ENCODE measurements at regions not wholly inside any gene's neighbourhood (a gene's known extent, or its start where the extent isn't known, plus 50 kb on each side); places are given as distances from the start of the nearest gene placed in this dataset.
A peak's percentile ranks its signal among the peaks of the same experiment; 100 is the strongest.
"Not testable (repeated sequence)": the region's sequence is repeated elsewhere in the genome, so short reads cannot be mapped to it uniquely, and the experiment has no call there.

- no peak for DNase-seq
Measured at GRCh38 chr1:94362466-94363058, 55.6 kb upstream of the ABCD3 start.

GRCh38 chr1:94358630-94359599, 59.3 kb upstream of the ABCD3 start:
- DNase-seq = no peak

GRCh38 chr1:94357661-94358060, 60.5 kb upstream of the ABCD3 start:
- no peak for DNase-seq

- no peak for DNase-seq
Measured at GRCh38 chr1:94355485-94355980, 62.7 kb upstream of the ABCD3 start.

- DNase-seq = no peak
Measured at GRCh38 chr1:94351481-94351880, 66.7 kb upstream of the ABCD3 start.

GRCh38 chr1:94350350-94350924, 67.8 kb upstream of the ABCD3 start:
- no peak for DNase-seq

GRCh38 chr1:94349853-94350252, 68.3 kb upstream of the ABCD3 start:
- no peak for DNase-seq

GRCh38 chr1:94348386-94348785, 69.8 kb upstream of the ABCD3 start:
- not testable (repeated sequence) for DNase-seq

GRCh38 chr1:94345148-94345721, 73.0 kb upstream of the ABCD3 start:
- no peak for DNase-seq

GRCh38 chr1:94342416-94342815, 75.8 kb upstream of the ABCD3 start:
- DNase-seq = no peak

GRCh38 chr1:94339206-94339927, 78.8 kb upstream of the ABCD3 start:
- no peak for DNase-seq

- DNase-seq = no peak
Measured at GRCh38 chr1:94336991-94337390, 81.2 kb upstream of the ABCD3 start.

- DNase-seq = peak; percentile 73 to 82
Measured at GRCh38 chr1:94335950-94336349, 82.2 kb upstream of the ABCD3 start.

- no peak for DNase-seq
Measured at GRCh38 chr1:94335447-94335846, 82.7 kb upstream of the ABCD3 start.

GRCh38 chr1:94334764-94335163, 83.4 kb upstream of the ABCD3 start:
- DNase-seq = no peak

GRCh38 chr1:94332952-94333351, 85.2 kb upstream of the ABCD3 start:
- no peak for DNase-seq

GRCh38 chr1:94332516-94332915, 85.7 kb upstream of the ABCD3 start:
- DNase-seq = no peak

- DNase-seq = no peak
Measured at GRCh38 chr1:94329986-94330385, 88.2 kb upstream of the ABCD3 start.

- no peak for DNase-seq
Measured at GRCh38 chr1:94329276-94329675, 88.9 kb upstream of the ABCD3 start.

GRCh38 chr1:94327001-94327690, 89.8 kb upstream of the ARHGAP29 start:
- peak in 1 of 2 donors; percentile 22 for DNase-seq

GRCh38 chr1:94326329-94326728, 88.9 kb upstream of the ARHGAP29 start:
- no peak for DNase-seq

Data from right lung (tissue), 2 donors.